Astrocyte (in vitro differentiated cells and primary cell): ENCODE measurements at regions not wholly inside any gene's neighbourhood (a gene's known extent, or its start where the extent isn't known, plus 50 kb on each side); places are given as distances from the start of the nearest gene placed in this dataset.

Experiments used
- DNase-seq: peaks from one replicate; pipeline ENCODE4 v3.0.0-alpha.2; 2010; ENCODE audit warnings: low read depth
- FAIRE-seq: peaks from 2 replicates; lab custom pipeline; 2011; peaks lifted over from hg19 to GRCh38; lab: Jason Lieb, UNC
- H2AFZ ChIP-seq: 2 replicates; pipeline ENCODE4 v1.6.0; 2012; ENCODE audit warnings: low read depth, low read length, inconsistent platforms
- H3K27ac ChIP-seq: 2 replicates; pipeline ENCODE4 v1.5.1; 2011; ENCODE audit warnings: low read depth, low read length, inconsistent platforms
- H3K27me3 ChIP-seq: 2 replicates; pipeline ENCODE4 v1.6.0; 2011; ENCODE audit warnings: low read length, inconsistent platforms; ENCODE audit not compliant: insufficient read depth
- H3K36me3 ChIP-seq: 2 replicates; pipeline ENCODE4 v1.5.1; 2011; ENCODE audit warnings: low read length, inconsistent platforms; ENCODE audit not compliant: insufficient read depth
- H3K4me1 ChIP-seq: 2 replicates; pipeline ENCODE4 v1.5.1; 2011; ENCODE audit warnings: low read length, inconsistent platforms; ENCODE audit not compliant: insufficient read depth
- H3K4me2 ChIP-seq: 2 replicates; pipeline ENCODE4 v1.6.0; 2012; ENCODE audit warnings: low read length, inconsistent platforms
- H3K4me3 ChIP-seq: 2 replicates; pipeline ENCODE4 v1.5.1; 2011; ENCODE audit warnings: low read depth, mild to moderate bottlenecking, low read length, inconsistent platforms; ENCODE audit not compliant: insufficient read depth
- H3K79me2 ChIP-seq: 2 replicates; pipeline ENCODE4 v1.6.0; 2012; ENCODE audit warnings: mild to moderate bottlenecking, low read length, inconsistent platforms; ENCODE audit not compliant: insufficient read depth
- H3K9ac ChIP-seq: 2 replicates; pipeline ENCODE4 v1.6.0; 2012; ENCODE audit warnings: mild to moderate bottlenecking, low read length, inconsistent platforms
- H3K9me3 ChIP-seq: 2 replicates; pipeline ENCODE4 v1.5.1; 2012; ENCODE audit warnings: low read depth, mild to moderate bottlenecking, low read length, inconsistent platforms; ENCODE audit not compliant: insufficient read depth
- H4K20me1 ChIP-seq: 2 replicates; pipeline ENCODE4 v1.6.0; 2012; ENCODE audit warnings: low read length, inconsistent platforms; ENCODE audit not compliant: insufficient read depth
- H3K27ac Mint-ChIP-seq: one replicate; pipeline ENCODE4 v1.8.0; 2021; ENCODE audit warnings: mild to moderate bottlenecking, mixed read lengths; ENCODE audit not compliant: unreplicated experiment
- H3K27me3 Mint-ChIP-seq: one replicate; pipeline ENCODE4 v1.8.0; 2021; ENCODE audit warnings: low read depth, mixed read lengths; ENCODE audit not compliant: unreplicated experiment
- H3K36me3 Mint-ChIP-seq: one replicate; pipeline ENCODE4 v1.8.0; 2021; ENCODE audit warnings: low read depth, mixed read lengths; ENCODE audit not compliant: unreplicated experiment
- H3K4me1 Mint-ChIP-seq: one replicate; pipeline ENCODE4 v1.8.0; 2021; ENCODE audit warnings: low read depth, mixed read lengths; ENCODE audit not compliant: unreplicated experiment
- H3K4me3 Mint-ChIP-seq: one replicate; pipeline ENCODE4 v1.8.0; 2021; ENCODE audit warnings: mild to moderate bottlenecking, moderate library complexity, mixed read lengths; ENCODE audit not compliant: unreplicated experiment
- H3K9me3 Mint-ChIP-seq: one replicate; pipeline ENCODE4 v1.8.0; 2021; ENCODE audit warnings: mild to moderate bottlenecking, mixed read lengths; ENCODE audit not compliant: unreplicated experiment
- EZH2 ChIP-seq: IDR thresholded peaks from 2 replicates; pipeline ENCODE4 v1.6.1; 2012; ENCODE audit warnings: mild to moderate bottlenecking, low read length, inconsistent platforms; ENCODE audit not compliant: insufficient read depth
- TF ChIP-seq, protein P1 (sequence below): IDR thresholded peaks from 2 replicates; pipeline ENCODE4 v1.5.1; 2011; ENCODE audit warnings: low read depth, mild to moderate bottlenecking, inconsistent platforms, low read length, moderate library complexity; ENCODE audit not compliant: insufficient read depth

DNA sequence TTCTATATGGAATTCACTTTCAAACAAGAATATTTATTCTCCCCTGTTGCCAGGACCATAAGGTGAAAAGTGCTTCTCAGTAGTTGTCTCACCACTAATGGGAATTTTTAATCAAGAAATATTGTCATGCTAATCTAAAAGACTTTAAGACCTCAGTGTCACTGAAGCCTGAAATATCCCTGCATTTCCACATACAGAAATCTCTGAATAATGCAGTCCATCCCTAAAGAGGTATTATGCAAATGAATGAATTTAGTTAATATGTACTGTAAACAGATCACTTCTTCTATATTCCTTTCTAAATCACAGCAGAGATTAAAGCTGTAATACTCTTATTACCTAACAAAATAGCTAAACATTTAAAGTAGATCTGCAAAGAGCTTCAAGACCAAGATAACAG, 531.1 kb upstream of the CDH6 start:
- H4K20me1 ChIP-seq: no peaks in the 10 kb centered on the region
- no peaks in the 10 kb centered on the region for H3K9me3 ChIP-seq
- H3K9me3 Mint-ChIP-seq: peaks cover 2% of the 10 kb centered on the region
- H3K4me1 Mint-ChIP-seq: no peaks in the 10 kb centered on the region
- H3K27me3 Mint-ChIP-seq: no peaks in the 10 kb centered on the region
- H3K27ac Mint-ChIP-seq: no peak overlapping the region
- no peaks in the 10 kb centered on the region for H3K36me3 Mint-ChIP-seq
- H3K4me3 Mint-ChIP-seq: no peak overlapping the region
- FAIRE-seq (no peak), DNase-seq (no peak)
- no peak overlapping the region for H3K9ac ChIP-seq
- no peaks in the 10 kb centered on the region for H3K27me3 ChIP-seq
- no peaks in the 10 kb centered on the region for H3K79me2 ChIP-seq
- no peaks in the 10 kb centered on the region for H3K4me1 ChIP-seq
- H3K4me3 ChIP-seq: no peak overlapping the region
- H2AFZ ChIP-seq: no peak overlapping the region
- TF ChIP-seq, protein P1, sequence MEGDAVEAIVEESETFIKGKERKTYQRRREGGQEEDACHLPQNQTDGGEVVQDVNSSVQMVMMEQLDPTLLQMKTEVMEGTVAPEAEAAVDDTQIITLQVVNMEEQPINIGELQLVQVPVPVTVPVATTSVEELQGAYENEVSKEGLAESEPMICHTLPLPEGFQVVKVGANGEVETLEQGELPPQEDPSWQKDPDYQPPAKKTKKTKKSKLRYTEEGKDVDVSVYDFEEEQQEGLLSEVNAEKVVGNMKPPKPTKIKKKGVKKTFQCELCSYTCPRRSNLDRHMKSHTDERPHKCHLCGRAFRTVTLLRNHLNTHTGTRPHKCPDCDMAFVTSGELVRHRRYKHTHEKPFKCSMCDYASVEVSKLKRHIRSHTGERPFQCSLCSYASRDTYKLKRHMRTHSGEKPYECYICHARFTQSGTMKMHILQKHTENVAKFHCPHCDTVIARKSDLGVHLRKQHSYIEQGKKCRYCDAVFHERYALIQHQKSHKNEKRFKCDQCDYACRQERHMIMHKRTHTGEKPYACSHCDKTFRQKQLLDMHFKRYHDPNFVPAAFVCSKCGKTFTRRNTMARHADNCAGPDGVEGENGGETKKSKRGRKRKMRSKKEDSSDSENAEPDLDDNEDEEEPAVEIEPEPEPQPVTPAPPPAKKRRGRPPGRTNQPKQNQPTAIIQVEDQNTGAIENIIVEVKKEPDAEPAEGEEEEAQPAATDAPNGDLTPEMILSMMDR: no peak
- TF ChIP-seq EZH2: no peak
- no peak overlapping the region for H3K4me2 ChIP-seq
- H3K36me3 ChIP-seq: no peaks in the 10 kb centered on the region
- no peak overlapping the region for H3K27ac ChIP-seq

DNA sequence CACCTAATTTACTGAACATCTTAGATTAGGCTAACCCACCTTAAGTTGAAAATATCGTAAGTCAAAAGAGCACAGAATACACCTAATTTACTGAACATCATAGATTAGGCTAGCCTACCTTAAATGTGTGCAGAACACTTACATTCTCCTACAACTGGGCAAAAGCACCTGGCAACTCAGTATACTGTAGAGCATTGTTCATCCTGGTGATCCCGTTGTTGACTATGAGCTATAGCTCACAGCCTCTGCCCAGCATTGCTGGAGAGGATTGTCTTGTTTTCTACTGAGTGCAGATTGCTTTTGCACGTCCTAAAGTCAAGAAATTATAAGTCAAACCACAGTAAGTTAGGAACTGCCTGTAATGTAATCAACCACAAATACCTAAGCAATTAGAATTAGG, 531.8 kb upstream of the CDH6 start:
- Histone ChIP-seq H3K4me3 (no peak overlapping the region), H3K36me3 (no peaks in the 10 kb centered on the region), H4K20me1 (no peaks in the 10 kb centered on the region), H2AFZ (no peak overlapping the region), H3K4me2 (no peak overlapping the region), H3K4me1 (no peaks in the 10 kb centered on the region), H3K27me3 (no peaks in the 10 kb centered on the region), H3K79me2 (no peaks in the 10 kb centered on the region), H3K9me3 (no peaks in the 10 kb centered on the region), H3K9ac (no peak overlapping the region), H3K27ac (no peak overlapping the region)
- Mint-ChIP-seq H3K4me3 (no peak overlapping the region), H3K4me1 (no peaks in the 10 kb centered on the region), H3K27me3 (no peaks in the 10 kb centered on the region), H3K36me3 (no peaks in the 10 kb centered on the region), H3K9me3 (peaks cover 2% of the 10 kb centered on the region), H3K27ac (no peak overlapping the region)
- TF ChIP-seq, protein P1: no peak
- TF ChIP-seq EZH2: no peak
- DNase-seq (no peak), FAIRE-seq (no peak)

DNA sequence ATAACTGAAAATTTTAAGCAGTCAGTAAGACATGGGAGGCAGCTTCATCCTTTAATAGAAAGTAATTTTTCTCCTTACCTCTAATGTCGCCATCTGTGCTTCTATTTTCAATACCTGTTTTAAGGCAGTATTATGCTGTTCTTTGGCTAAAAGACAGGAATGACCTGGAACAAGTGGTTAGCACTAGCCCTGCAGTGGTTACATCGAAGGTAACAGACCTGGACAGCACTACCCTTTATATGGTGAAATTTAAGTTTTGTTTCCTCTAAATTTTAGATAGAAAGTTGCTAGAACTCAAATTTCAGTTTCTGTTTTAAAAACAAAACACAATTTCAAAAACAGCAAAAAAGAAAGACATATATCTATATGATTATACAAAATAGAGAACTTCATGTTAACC, 534.1 kb upstream of the CDH6 start:
- H3K36me3 Mint-ChIP-seq: no peaks in the 10 kb centered on the region
- H3K4me3 ChIP-seq: no peak overlapping the region
- no peak overlapping the region for H3K4me3 Mint-ChIP-seq
- H3K4me2 ChIP-seq: no peak overlapping the region
- H3K27me3 ChIP-seq: no peaks in the 10 kb centered on the region
- no peak overlapping the region for H3K27ac Mint-ChIP-seq
- no peaks in the 10 kb centered on the region for H4K20me1 ChIP-seq
- H3K79me2 ChIP-seq: no peaks in the 10 kb centered on the region
- H3K4me1 ChIP-seq: no peaks in the 10 kb centered on the region
- no peak overlapping the region for H2AFZ ChIP-seq
- no peak for DNase-seq
- TF ChIP-seq EZH2: no peak
- TF ChIP-seq, protein P1: no peak
- no peak overlapping the region for H3K9ac ChIP-seq
- H3K27ac ChIP-seq: no peak overlapping the region
- no peaks in the 10 kb centered on the region for H3K9me3 ChIP-seq
- H3K36me3 ChIP-seq: no peaks in the 10 kb centered on the region
- H3K27me3 Mint-ChIP-seq: no peaks in the 10 kb centered on the region
- no peak for FAIRE-seq
- H3K4me1 Mint-ChIP-seq: no peaks in the 10 kb centered on the region
- H3K9me3 Mint-ChIP-seq: no peaks in the 10 kb centered on the region
